SKM-1 treated with dmso at 0.1 percent for 144 hours (cell line): ENCODE measurements at regions not wholly inside any gene's neighbourhood (a gene's known extent, or its start where the extent isn't known, plus 50 kb on each side); places are given as distances from the start of the nearest gene placed in this dataset.

Experiments
- DNase-seq: peaks from one replicate; lab custom pipeline; 2025; ENCODE audit not compliant: unreplicated experiment; lab: John Stamatoyannopoulos, UW

- DNase-seq, result no peak
Observed at GRCh38 chr13:105655046-105655445, 880.4 kb downstream of the EFNB2 start.

DNA sequence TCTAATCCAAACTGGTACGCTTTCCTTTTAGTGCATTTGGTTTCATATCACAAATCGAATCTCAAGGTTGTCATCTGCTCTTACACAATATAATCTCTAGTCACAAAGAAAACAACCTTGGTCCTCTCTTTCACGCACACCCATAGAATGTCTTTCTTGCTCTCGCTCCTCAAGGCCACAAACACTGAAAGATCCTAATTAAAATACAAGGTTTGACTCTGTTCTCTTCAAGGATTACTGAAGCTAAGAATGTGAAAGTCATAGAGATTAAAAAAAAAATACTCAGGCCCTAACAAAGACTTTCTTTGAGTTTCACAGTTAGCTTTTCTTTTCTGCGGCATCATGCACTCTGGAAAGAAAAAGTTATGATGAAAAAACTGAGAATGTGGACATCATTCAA is 891.5 kb downstream of the EFNB2 start:
- no peak for DNase-seq

GRCh38 chr13:105642511-105642958 is 892.9 kb downstream of the EFNB2 start:
- DNase-seq, result no peak

DNA sequence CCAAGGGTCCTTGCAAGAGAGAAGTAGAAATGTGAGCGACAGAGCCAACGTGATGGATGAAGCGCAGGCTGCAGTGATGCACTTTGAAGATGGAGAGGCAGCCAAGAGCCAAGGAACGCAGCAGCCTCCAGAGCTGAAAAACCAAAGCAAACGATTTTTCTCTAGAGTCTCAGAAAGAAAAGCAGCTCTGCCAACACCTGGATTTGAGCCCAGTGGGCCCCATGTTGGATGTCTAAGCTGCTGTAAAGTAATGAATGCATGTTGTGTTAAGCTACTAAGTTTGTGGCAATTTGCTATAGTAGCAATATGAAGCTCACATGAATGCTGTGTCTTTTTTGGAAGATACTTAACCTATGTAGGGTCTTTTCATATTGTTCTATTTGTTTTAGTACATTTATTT is 894.3 kb downstream of the EFNB2 start:
- DNase-seq, result no peak

DNA sequence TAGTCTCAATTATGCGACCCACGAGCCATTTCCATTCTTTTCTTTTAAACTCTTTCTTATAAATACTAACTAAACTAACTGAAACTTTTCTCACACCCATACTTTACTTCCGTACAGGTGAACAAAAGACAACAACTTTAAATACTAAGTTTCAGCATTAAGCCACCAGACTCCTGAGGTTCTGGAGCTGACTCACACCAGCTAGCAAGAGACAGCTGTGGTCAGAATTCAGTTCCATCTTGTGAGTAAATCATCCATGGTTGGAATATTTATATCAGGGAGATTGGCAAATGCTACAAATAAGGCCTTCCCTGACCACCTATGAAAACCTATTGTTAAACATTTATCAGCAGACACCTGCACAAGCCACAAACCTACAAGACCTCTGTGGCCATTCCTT is 897.0 kb downstream of the EFNB2 start:
- no peak for DNase-seq

DNA sequence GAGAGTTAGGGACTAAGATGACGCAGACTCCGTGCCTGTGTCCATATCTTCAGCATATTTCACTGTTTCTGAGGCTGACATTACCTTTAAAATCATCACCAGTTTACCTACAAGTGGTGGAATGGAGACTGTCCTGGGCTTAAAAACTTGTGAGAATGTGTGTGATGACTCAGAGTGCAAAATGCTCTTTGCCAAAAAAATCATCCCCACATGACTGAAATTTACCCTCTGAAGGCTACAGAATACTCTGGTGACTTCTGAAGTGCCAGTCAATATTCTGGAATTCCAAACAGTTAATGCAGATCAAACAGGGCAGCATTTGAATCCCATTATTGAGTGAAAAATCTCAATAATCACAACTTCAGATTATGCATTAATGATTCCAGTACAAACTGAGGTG is 901.4 kb downstream of the EFNB2 start:
- DNase-seq, result no peak

GRCh38 chr13:105630431-105630830 is 905.0 kb downstream of the EFNB2 start:
- DNase-seq, result no peak

- no peak for DNase-seq
Observed at GRCh38 chr13:105627270-105627669, 908.2 kb downstream of the EFNB2 start.

DNA sequence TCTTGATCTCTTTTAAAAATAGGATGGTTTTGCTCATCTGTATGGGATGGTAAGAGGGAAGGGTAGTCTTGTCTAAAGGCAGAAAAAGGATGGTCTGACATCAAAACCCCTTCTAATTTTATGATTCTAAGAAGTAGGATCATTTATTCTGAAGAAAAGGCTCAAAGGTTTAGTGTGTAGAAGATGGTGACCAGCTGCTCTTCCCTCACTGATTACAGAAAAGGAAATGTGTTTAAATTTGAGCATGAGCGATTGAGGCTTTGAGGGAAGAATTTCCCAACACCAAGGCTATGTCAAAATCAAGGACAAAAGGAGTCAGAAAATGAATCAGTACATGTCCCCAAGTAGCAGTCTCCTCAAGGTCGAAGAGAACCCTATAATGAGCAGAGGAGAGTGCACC is 909.8 kb downstream of the EFNB2 start:
- no peak for DNase-seq

- no peak for DNase-seq
Observed at GRCh38 chr13:105616333-105617075, 919.0 kb downstream of the EFNB2 start.

DNA sequence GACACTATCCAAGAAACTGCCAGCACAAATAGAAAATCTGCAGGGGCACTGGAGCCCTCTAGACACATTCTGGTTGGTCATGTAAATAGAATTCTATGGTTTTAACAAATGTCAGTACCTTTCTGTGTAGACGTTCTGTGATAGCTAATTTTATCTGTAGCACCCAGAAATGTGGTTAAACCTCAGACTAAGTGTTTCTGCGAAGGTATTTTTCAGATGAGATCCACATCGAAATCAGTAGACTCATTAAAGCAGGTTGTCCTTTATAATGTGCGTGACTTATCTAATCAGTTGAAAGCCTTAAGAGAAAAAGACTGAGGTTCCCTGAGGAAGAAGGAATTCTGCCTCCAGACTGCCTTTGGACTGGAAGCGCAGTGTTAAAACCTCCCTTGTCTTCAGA is 922.9 kb downstream of the EFNB2 start:
- no peak for DNase-seq

DNA sequence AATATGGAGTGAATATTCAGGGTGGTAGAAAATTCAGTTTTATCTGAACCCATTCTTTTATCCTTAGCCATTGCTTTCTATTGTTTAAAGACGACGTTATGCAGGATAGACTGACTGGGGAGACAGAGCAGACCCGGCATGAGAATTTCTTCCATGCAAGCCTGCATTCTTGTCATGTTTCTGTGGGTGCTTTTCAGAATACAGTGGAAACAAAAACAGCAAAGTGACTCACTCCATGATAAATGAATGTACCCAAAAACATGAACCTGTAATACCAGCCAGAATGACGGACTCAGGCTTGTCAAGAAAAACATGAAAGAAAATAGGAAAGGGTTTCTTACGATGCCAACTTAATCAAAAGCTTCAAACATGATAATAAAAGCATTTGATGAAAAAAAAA is 924.0 kb downstream of the EFNB2 start:
- no peak for DNase-seq

DNA sequence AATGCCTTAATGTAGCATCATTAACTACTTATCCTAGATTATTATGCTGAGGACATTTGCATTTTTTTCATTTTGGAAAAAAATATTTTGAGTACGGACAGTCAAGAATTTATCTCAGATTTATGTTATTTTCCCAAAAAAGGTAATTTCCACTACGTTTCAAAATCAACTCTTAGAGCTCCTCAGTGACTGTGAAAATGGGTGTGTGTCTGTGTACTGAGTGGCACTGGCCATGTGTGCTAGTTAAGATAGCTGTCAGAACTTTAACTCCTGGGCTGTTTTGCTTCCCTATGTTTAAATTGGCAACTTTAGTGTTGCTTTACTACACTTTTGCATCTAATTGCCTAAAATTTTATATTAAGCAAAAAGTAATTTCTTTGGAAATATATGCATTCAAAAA is 927.4 kb downstream of the EFNB2 start:
- no peak for DNase-seq

DNA sequence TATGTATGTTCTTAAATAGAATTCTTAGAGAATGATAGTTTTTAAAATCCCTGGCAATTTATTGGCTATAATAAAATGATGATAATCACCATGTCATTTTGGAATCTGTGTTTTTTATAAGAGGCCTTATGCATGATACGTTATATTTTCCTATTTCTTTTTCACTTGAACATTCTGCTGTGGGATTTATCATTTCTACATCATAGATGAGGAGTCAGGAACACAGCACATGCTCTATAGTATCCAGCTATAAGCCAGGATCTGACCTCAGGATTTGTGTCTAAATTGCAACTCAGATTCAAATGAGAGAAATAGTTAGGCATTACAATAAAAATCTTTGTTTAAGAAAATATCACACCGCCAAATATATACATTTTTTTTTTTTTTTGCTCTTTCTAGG is 928.0 kb downstream of the EFNB2 start:
- no peak for DNase-seq

DNA sequence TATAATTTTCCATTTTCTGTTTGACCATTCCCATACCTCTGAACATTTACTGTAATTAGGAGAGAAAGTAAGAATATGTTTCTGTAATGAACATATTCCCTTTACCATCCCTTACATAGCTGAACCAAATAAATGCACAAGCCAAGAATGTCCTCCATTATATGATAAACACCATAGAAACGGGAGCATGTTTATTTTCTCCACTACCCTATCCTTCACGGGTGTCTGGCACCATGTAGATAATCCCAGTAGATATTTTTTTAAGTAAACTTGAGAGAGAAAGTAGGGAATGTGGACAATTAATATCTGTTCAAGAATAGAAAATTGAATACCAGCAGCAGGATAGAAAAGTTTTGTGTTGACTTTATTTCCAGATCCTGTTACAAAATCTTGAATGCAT is 928.4 kb downstream of the EFNB2 start:
- no peak for DNase-seq

DNA sequence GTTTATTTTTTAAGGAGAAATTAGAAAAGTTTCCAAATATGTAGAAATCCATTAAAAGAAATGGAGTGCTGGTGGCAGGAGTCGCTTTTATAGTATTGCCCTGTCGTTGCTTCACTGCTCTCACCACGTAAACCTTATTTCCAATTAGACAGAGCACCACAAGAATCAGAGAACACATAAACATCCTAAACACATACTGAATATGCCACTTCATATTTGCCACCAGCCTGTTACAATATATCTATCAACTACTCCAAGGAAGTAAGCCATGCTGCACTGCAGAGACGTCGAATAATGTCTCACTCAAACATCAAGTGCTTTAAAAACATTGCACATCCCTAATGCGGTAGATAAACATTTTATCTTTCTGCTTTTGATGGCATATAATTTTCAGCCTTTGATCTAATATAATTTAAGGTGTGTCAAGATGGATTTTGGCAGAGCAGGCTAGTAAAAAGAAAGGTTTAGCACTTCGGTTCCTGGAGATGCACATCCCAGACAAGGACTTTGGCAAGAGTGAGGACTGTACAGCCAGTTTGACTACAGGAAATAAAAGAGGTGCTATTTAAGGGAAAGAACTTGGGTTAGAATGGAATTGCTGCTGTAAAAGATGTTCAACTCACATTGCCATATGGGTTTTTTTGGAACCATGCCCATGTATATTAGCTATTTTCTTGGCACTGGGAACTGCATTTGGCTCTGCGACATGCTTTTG is 932.3 kb downstream of the EFNB2 start:
- no peak for DNase-seq

GRCh38 chr13:105599477-105600037 is 935.9 kb downstream of the EFNB2 start:
- DNase-seq, result no peak

DNA sequence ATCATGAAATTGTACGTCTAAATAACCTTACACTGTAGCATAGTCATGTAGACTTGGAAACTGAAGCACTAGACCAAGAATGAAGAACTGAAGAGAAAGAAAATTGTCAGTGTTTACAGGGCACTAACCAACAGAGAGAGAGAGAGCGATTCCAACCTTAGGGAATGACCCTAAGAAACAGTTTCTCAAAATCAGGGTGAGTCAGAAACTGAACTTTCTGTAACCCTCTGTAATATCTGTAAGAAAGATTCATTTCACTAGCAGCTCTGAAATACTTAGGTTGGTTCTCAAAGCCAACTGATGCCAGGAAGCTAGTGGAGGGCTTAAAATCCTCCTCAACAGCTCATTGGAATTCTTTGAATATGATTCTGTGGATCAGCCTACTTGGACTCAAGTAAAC is 936.9 kb downstream of the EFNB2 start:
- DNase-seq, result no peak

GRCh38 chr13:105597573-105597972 is 937.9 kb downstream of the EFNB2 start:
- no peak for DNase-seq

DNA sequence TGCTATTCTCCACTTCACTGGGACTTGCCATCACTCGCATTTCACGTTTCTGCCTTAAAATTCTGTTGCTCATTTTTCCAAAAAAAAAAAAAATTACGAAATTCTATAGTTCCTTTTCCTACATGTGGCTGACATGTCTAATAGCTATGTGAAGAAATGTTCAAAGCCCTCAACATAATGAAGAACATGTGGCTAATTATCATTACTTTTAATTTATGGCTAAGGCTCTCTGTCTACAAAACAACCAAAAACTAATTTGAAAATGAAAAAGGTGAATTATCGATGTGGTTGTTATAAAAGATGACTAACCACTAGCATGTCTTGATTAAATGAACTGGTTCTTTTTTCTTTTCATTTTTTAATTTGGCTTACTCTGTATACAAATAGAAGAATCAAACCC is 940.0 kb downstream of the EFNB2 start:
- no peak for DNase-seq

DNA sequence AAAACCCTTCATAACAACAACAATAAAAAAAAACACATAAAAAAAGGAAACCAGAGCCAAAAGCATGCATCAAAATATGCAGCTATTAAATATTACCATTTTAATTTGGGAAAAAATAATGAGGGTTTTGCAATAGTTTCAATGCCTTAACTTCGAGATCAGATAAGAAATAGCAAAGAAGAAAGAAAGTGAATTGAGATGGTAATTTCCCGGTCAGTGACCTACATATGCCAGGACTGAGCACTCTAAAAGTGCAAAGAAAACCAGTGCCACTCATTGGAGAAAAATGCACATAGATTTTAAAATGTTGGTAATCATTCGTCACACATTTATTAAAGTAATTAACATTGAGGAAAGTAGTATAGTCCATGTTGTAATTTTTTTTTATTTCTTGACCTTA is 944.2 kb downstream of the EFNB2 start:
- no peak for DNase-seq

- no peak for DNase-seq
Observed at GRCh38 chr13:105587786-105588185, 947.7 kb downstream of the EFNB2 start.
